Activated T-cell treated with anti-CD3 and anti-CD28 coated beads for 4 hours (primary cell): ENCODE measurements at regions not wholly inside any gene's neighbourhood (a gene's known extent, or its start where the extent isn't known, plus 50 kb on each side); places are given as distances from the start of the nearest gene placed in this dataset.
"Not testable (repeated sequence)": the region's sequence is repeated elsewhere in the genome, so short reads cannot be mapped to it uniquely, and the experiment has no call there.

ENCODE experiments used
- DNase-seq: peaks from one replicate; pipeline ENCODE4 v3.0.0-alpha.2; 2020

- DNase-seq = no peak
Observed at GRCh38 chr9:75289332-75289731, 201.0 kb downstream of the OSTF1 start.

DNA sequence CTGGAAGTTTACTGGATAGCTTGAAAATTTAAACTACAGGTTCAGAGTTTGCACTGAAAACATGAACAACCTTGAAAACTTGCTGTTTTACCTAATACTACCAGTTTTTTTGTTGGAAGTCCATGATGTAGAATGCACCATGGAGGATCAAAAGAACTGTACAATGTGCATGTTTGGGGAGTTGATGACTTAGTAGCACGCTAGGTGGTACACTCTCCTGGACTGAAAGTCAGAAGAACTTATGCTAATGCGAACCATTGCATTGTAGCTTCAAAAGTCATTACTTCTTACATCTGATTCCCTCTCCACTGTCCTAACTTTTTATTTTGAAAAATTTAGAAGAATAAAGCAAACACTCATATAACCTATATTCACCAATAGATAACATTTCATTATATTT is 211.0 kb downstream of the OSTF1 start:
- no peak for DNase-seq

DNA sequence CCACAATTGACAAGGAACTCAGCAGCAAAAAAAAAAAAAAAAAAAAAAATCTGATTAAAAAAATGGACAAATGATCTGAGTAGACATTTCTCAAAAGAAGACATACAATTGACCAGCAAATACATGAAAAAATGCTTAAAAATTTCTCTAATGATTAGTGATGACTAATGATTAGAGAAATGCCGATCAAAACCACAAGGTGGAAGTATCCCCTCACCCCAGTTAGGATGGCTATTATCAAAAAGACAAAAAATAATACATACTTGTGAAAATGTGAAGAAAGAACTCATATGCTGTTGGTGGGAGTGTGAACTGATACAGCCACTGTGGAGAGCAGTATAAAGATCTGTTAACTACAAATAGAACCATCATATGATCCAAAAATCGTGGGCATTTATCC is 245.3 kb downstream of the OSTF1 start:
- no peak for DNase-seq

GRCh38 chr9:75358846-75359245 is 270.5 kb downstream of the OSTF1 start:
- DNase-seq = no peak

DNA sequence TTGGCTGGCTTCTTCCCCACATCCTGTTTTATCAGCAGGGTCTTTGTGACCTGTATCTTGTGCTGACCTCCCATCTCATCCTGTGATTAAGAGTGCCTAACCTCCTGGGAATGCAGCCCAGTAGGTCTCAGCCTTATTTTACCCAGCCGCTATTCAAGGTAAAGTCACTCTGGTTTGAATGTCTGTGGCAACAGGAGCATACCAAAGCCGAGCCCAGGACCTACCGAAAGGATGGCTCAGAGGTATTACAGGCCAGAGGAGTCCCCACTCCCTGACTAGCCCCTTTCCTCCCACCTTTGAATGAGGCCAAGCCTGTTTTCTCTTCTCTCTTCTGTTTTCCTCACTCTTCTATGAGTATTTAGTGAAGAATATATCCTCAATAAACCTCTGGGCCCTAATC is 271.3 kb downstream of the OSTF1 start:
- no peak for DNase-seq

GRCh38 chr9:75360252-75360651 is 271.9 kb downstream of the OSTF1 start:
- no peak for DNase-seq

DNA sequence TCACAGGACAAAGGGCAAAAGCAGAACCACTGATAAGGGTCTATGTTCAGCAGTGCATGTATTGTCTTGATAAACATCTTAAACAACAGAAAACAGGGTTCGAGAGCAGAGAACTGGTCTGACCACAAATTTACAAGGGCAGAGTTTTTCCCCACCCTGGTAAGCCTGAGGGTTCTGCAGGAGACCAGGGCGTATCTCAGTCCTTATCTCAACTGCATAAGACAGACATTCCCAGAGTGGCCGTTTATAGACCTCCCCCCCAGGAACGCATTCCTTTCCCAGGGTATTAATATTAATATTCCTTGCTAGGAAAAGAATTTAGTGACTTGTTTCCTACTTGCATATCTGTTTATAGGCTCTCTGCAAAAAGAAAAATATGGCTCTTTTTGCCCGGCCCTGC is 274.1 kb downstream of the OSTF1 start:
- not testable (repeated sequence) for DNase-seq

DNA sequence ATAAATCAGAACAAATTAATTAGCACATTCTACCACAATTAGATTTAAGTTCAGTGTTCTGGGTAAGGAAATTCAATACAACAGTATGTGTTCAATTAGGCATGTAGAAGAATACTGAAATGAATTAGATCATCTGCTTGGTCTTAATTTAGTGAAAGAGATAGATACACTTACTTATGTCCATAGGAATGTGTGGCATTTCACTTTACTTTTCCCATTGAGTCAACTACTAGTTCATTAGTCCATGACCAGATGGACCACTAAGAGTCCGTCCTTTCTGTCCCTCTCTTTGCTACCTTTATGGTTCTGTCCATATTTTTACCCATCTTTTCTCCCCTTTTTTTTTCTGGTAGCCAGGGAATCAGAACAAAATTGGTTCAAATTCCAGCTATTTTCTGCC is 276.9 kb downstream of the OSTF1 start:
- DNase-seq = no peak

GRCh38 chr9:75369989-75370388 is 281.7 kb downstream of the OSTF1 start:
- no peak for DNase-seq

GRCh38 chr9:75372499-75373268 is 284.4 kb downstream of the OSTF1 start:
- no peak for DNase-seq

DNA sequence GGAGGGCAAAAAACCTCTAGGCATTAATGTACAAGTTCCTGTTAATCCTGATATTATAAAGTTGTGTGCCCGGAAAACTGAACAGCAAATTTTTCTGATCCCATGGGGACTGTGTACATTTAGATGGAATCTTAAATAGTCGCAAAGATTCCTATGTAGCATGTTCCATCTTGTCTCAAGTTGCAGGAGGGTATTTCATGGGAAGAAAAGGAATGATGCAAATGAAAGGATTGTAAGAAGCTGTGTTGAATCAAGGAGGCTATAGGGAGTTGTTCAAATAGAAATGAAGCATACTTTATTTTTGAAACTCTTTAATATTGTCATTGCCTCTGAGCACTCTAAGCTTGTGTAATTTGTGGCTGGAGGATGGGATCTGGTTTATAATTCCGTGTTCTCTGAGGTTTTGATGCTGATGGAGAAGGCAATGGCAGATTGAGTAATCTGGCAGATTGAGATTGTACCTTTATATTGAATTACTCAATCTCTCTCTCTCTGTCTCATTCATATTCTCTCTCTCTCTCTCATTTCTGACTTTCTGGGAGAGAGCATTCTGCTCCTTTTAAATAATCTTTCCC is 288.5 kb downstream of the OSTF1 start:
- DNase-seq = no peak

DNA sequence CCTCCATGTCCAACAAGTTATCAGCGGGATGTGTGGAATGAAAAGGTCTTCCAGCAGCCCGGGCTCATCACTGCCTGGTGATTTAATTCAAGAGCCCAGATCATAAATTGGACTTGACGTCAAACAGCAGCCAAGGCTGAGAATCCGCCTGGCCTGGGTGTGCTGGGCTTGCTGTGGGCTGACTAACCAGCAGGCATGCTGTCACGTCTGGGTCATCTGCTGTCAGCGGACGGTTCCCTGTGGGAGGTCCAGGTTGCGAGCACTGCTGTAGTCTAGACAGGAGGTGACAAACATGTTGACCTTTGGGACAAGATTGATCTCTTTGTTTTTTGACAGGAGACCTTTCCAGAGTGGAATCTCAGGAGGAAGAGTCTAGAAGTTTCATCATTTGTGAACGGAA is 289.7 kb downstream of the OSTF1 start:
- DNase-seq = no peak

DNA sequence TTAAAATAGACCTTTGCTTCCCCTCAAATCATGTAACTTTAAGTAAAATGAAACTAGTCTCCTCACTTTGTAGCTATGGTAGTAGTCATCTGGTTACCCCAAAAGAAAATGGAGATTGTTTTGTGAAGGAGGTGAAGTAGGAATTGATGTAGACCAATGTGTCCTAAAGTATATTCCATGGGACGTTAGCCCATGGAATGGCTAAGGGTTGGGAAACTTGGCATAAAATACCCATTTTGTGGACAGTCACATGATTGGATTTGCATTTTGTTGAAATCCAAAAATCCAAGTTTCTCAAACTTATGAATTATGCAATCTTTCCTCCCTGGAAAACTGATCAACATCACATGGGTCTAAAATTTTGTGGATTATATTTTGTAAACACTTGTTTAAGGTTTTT is 290.6 kb downstream of the OSTF1 start:
- no peak for DNase-seq

DNA sequence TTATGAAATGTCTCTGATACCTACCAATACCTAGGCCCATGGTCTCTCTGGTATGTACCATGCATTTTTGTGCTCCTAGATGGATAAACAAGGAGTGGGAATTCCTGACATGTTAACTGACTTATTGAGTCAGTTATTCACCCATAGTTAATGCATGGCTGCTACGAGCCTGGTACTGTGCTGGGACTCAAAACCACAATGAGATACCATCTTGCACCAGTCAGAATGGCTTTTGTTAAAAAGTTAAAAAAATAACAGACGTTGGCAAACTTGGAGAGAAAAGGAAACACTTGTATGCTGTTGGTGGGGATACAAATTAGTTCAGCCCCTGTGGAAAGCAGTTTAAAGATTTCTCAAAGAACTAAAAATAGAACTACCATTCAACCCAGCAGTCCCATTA is 293.8 kb downstream of the OSTF1 start:
- DNase-seq = no peak

DNA sequence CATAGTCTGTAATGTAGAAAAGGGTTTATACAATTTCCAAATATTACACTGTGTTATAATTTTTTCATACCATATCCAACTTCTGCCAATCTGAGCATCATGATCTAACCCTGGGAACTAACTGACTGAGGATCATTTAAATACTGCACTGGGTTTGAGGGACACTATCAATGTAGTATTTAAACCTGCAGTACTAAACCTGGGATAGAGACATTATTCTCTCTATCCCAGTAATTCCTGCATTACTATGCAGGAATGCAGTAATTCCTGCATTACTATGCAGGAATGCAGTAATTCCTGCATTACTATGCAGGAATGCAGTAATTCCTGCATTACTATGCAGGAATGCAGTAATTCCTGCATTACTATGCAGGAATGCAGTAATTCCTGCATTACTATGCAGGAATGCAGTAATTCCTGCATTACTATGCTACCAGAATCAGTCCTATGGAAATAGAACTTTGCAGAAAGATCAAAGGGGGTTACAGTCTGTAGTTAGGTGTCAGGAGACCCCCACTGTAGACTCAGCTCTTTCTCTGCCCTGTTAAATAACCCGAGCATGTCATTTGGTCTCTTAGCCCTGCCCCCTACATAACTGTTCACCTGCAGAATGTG is 295.2 kb downstream of the OSTF1 start:
- DNase-seq = not testable (repeated sequence)

GRCh38 chr9:75385236-75385635 is 296.9 kb downstream of the OSTF1 start:
- DNase-seq = no peak

DNA sequence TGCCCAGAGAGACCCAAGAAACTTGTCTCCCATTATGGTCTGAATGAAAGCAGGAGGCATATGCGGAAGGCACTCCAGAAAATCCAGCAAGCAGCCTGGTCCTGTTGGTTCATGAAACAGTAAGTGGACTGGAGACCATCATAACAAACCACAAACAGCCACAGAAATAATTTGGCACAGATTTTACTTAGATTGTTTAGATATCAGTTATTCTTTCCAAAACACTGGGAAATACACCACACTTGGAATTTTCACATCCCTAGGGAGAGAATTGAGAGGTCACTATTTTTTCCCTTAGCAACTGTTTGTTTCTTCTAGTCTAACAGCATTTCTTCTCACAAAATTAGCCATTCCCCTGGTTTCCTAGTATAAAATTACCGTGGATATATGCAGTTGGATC is 300.8 kb downstream of the OSTF1 start:
- DNase-seq = no peak

DNA sequence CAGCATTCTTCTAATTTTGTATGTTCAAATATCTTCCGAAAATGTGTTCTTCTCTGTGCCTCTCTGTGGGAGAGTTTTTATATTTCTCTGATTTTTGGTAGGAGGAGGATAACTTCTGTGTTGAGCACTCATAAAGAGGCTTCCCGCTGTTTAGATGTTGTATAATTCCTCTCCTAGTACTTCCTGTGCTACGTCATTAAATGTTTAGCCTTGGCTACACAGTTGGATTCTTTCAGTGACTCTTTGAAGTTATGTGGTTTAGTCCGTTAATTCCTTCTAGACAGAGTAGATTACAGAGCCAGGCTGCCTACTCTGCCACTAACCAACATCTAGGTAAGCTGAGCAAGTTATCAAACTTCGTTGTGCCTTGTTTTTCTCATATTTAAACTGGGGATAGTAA is 302.6 kb downstream of the OSTF1 start:
- DNase-seq = no peak

GRCh38 chr9:75391497-75391896 is 303.2 kb downstream of the OSTF1 start:
- DNase-seq = no peak

DNA sequence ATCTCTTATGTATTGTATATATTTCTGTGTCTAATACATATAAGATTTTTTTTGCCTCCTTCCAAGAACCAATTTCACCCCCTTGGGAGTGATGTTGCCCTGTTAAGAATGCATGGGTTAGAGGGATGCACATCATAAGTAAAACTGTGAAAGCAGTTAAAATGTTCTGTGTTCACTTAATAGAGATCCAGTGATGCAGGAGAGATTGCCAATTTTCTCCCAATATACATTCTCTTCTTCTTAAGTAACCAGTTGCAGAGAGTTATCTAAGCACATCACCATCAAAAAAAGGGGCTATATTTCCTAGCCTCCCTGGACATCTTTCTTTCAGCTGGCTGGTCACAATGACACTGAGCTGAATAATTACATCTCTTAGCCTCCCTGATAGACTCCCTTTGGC is 307.0 kb downstream of the OSTF1 start:
- no peak for DNase-seq

GRCh38 chr9:75397836-75398235 is 309.5 kb downstream of the OSTF1 start:
- DNase-seq = no peak

- no peak for DNase-seq
Observed at GRCh38 chr9:75408391-75408790, 320.1 kb downstream of the OSTF1 start.

- no peak for DNase-seq
Observed at GRCh38 chr9:75410405-75410804, 322.1 kb downstream of the OSTF1 start.

- DNase-seq = no peak
Observed at GRCh38 chr9:75414371-75415160, 326.3 kb downstream of the OSTF1 start.
